Common myeloid progenitor, CD34-positive (primary cell): ENCODE measurements at regions not wholly inside any gene's neighbourhood (a gene's known extent, or its start where the extent isn't known, plus 50 kb on each side); places are given as distances from the start of the nearest gene placed in this dataset.

ENCODE experiments used
- CTCF ChIA-PET: fragments of 350-600 bp; sonication (Branson Sonifier 250); formaldehyde crosslinking; loops from one replicate; lab custom pipeline; 2021; ENCODE audit warnings: antibody characterized with exemption; lab: Charles Lee
- POLR2A ChIA-PET: fragments of 350-600 bp; sonication (Branson Sonifier 250); formaldehyde crosslinking; loops from one replicate; lab custom pipeline; 2021; ENCODE audit warnings: antibody characterized with exemption; lab: Charles Lee
- DNase-seq, 3 donors: peaks; one replicate each; pipeline versions ENCODE4 v3.0.0 to v3.0.0-alpha.2; 2013
- H3K27ac ChIP-seq, 2 experiments: 1 replicate in 1 of 2; 2 replicates in 1 of 2; pipeline ENCODE4 v1.7.0; 2013; ENCODE audit warnings: inconsistent platforms in 2 of 2, low read length in 2 of 2, mild to moderate bottlenecking in 2 of 2, low read depth in 1 of 2, moderate library complexity in 1 of 2; ENCODE audit not compliant: severe bottlenecking in 2 of 2, insufficient read depth in 1 of 2, poor library complexity in 1 of 2
- H3K27me3 ChIP-seq, 5 experiments: replicated peaks in 2 of 5; 1 replicate in 3 of 5; 2 replicates in 2 of 5; pipeline versions ENCODE4 v1.6.1 to v1.7.0; 2013; ENCODE audit warnings: low read length in 4 of 5, mild to moderate bottlenecking in 2 of 5, moderate library complexity in 2 of 5, inconsistent platforms in 1 of 5; ENCODE audit not compliant: insufficient read depth in 5 of 5, control insufficient read depth in 4 of 5
- H3K36me3 ChIP-seq, 4 experiments: 1 replicate in 2 of 4; 2 replicates in 2 of 4; pipeline versions ENCODE4 v1.6.1 to v1.7.0; 2013; ENCODE audit warnings: low read length in 3 of 4, control low read depth in 1 of 4, mild to moderate bottlenecking in 1 of 4; ENCODE audit not compliant: control insufficient read depth in 4 of 4, insufficient read depth in 4 of 4
- H3K4me1 ChIP-seq, 4 experiments: 1 replicate in 3 of 4; 2 replicates in 1 of 4; pipeline versions ENCODE4 v1.6.1 to v1.7.1; 2013; ENCODE audit warnings: low read length in 3 of 4, mild to moderate bottlenecking in 3 of 4, control low read depth in 1 of 4, inconsistent platforms in 1 of 4, moderate library complexity in 1 of 4; ENCODE audit not compliant: control insufficient read depth in 4 of 4, insufficient read depth in 4 of 4; ENCODE audit errors: control extremely low read depth in 1 of 4
- H3K4me3 ChIP-seq, 7 experiments: 1 replicate in 4 of 7; 2 replicates in 3 of 7; pipeline versions ENCODE4 v1.5.1 to v1.7.0; 2013; ENCODE audit warnings: mild to moderate bottlenecking in 7 of 7, low read length in 6 of 7, moderate library complexity in 6 of 7, inconsistent platforms in 2 of 7, low read depth in 2 of 7, control low read depth in 1 of 7; ENCODE audit not compliant: insufficient read depth in 4 of 7, control insufficient read depth in 1 of 7; ENCODE audit errors: extremely low read depth in 1 of 7
- H3K9me3 ChIP-seq, 5 experiments: 1 replicate in 4 of 5; 2 replicates in 1 of 5; pipeline versions ENCODE4 v1.6.1 to v1.7.1; 2013; ENCODE audit warnings: low read length in 4 of 5, mild to moderate bottlenecking in 2 of 5, inconsistent platforms in 1 of 5, low read depth in 1 of 5, moderate library complexity in 1 of 5; ENCODE audit not compliant: control insufficient read depth in 4 of 5, insufficient read depth in 2 of 5; ENCODE audit errors: control extremely low read depth in 1 of 5
- WGBS: methylation state at CpG from one replicate; pipeline ENCODE4 v1.1.5; 2013; ENCODE audit not compliant: insufficient coverage; 5-methylcytosine and 5-hydroxymethylcytosine counted together

DNA sequence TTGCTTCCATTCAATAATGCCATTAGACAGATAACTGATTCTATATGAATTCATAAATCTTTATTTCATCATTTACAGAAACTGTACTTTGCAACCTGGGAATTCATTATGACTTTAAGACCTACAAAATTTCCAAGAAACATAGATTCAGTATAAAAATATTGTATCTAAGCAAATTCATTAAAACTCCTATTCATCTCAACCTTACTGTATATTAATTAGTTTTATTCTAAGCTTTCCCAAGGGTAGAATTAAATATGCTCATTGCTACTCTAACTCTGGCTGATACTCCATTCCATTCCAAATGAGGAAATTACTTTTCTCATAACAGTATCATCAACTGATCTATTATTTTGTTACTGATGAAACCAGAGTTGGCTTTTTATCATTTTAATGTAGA lies 473.0 kb upstream of the LRRTM4 start:
- H3K4me3 ChIP-seq, result no peak overlapping the region
- no peak overlapping the region for H3K27ac ChIP-seq
- ChIA-PET POLR2A (no interaction called here), CTCF (no interaction called here)
- DNase-seq, result no peak
- H3K36me3 ChIP-seq, result no peaks in the 10 kb centered on the region
- H3K4me1 ChIP-seq, result no peaks in the 10 kb centered on the region
- H3K9me3 ChIP-seq, result no peaks in the 10 kb centered on the region
- H3K27me3 ChIP-seq, result no peaks in the 10 kb centered on the region

DNA sequence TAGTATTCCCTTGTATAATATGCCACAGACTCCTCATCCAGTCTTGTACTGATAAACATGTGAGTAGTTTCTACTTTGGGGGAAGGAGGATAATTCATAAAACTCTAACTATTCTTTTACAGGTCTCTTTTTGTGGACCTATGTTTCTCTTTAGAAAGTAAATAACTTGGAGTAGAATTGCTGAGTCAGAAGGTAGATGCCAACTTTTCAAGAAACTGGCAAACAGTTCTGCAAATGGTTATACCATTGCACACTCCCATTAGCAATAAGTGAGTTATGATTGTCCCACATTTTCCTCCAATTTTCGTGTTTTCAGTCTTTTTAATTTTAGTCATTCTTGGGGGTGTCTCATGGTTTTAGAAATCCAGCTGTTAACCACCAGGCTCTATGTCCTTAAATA lies 477.2 kb upstream of the LRRTM4 start:
- no peaks in the 10 kb centered on the region for H3K27me3 ChIP-seq
- no peaks in the 10 kb centered on the region for H3K36me3 ChIP-seq
- no peaks in the 10 kb centered on the region for H3K4me1 ChIP-seq
- WGBS, result no CpG with 5 or more reads among the region's 1 CpG
- H3K4me3 ChIP-seq, result no peak overlapping the region
- H3K27ac ChIP-seq, result no peak overlapping the region
- ChIA-PET POLR2A (no interaction called here), CTCF (no interaction called here)
- DNase-seq, result no peak
- H3K9me3 ChIP-seq, result no peaks in the 10 kb centered on the region

DNA sequence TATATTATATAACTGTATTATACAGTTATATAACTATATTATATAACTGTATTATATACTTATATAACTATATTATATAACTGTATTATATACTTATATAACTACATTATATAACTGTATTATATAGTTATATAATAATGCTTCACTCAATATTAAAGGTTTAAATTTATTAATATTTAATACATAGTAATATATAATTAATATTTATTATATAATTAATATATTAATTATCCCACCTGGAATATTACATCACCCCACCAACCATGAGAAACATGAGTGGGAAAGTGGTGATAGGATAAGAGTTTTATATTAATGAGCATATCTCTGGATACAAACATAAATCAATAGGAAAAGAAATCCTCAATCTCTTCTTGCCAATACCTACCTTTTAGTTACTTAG lies 487.1 kb upstream of the LRRTM4 start:
- no peaks in the 10 kb centered on the region for H3K27me3 ChIP-seq
- H3K9me3 ChIP-seq, result no peaks in the 10 kb centered on the region
- H3K27ac ChIP-seq, result no peak overlapping the region
- no peaks in the 10 kb centered on the region for H3K4me1 ChIP-seq
- POLR2A ChIA-PET, result no interaction called here
- no peak overlapping the region for H3K4me3 ChIP-seq
- DNase-seq, result no peak
- no peaks in the 10 kb centered on the region for H3K36me3 ChIP-seq
- CTCF ChIA-PET, result no interaction called here

DNA sequence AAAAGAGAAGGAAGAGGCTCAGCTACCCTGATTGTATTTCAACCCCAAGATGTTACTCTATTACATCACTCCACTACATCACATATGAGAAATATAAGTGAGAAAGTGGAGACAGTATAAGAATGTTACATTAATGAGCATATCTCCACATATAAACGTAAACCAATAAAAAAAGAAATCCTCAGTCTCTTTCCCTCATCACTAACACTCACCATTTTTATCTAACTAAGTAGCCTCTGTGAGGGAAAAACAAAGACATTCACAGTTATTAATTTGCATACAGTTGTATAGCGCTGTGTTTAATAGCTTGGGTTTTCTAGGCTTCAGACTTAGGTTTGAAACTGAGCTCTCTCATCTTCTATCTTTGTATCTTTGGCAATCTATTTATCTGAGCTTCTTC lies 489.1 kb upstream of the LRRTM4 start:
- no CpG with 5 or more reads among the region's 2 CpGs for WGBS
- POLR2A ChIA-PET, result no interaction called here
- H3K4me3 ChIP-seq, result no peak overlapping the region

DNA sequence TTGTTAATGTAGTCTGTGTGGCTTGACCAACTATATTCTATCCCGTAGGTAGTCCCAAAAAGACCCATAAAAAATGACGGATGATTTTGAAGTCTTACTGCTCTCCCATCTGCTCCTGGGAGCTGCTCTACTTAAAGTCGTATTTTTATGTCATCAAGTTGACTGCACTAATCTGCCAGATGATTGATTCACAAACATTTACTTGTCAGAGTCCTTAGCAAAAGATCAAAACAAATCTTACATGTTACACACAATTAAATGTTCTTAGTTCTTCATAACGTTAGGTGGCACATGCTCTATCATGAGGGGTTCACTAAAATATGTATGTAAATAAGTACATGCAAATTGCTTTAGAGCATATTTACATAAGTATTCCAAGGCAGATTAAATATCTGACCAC lies 498.3 kb upstream of the LRRTM4 start:
- POLR2A ChIA-PET, result no interaction called here
- H3K27me3 ChIP-seq, result no peaks in the 10 kb centered on the region
- no peaks in the 10 kb centered on the region for H3K36me3 ChIP-seq
- no peaks in the 10 kb centered on the region for H3K9me3 ChIP-seq
- H3K4me1 ChIP-seq, result no peaks in the 10 kb centered on the region
- WGBS, result 88% methylated on average over 3 of the region's 4 CpGs
- H3K4me3 ChIP-seq, result no peak overlapping the region
- CTCF ChIA-PET, result no interaction called here
- no peak overlapping the region for H3K27ac ChIP-seq
- DNase-seq, result no peak

More for the DNA sequence above, 489.1 kb upstream of the LRRTM4 start:
- DNase-seq, result no peak
- Histone ChIP-seq H3K9me3 (no peaks in the 10 kb centered on the region), H3K27ac (no peak overlapping the region), H3K4me1 (no peaks in the 10 kb centered on the region), H3K36me3 (no peaks in the 10 kb centered on the region), H3K27me3 (no peaks in the 10 kb centered on the region)
- CTCF ChIA-PET, result no interaction called here

DNA sequence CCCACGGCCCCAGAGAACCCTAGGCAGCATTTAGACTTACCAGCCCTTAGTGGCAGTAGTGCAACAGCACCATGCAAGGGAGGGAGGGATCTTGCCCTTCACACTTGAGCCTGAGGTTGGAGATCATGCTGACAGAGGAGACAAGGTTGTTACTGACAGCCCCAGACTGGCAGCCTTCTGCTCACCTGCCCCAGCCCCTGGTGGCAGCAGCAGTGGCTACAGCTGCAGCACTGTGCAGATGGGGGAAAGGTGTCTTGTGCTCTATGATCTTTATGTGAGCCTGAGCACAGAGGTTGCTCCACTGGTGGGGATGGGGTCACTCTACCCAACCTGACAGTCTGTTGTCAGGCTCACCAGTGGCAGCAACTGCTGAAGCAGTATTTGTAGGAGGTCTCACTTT lies 501.2 kb upstream of the LRRTM4 start:
- Histone ChIP-seq H3K4me3 (no peak overlapping the region), H3K4me1 (no peaks in the 10 kb centered on the region), H3K9me3 (no peaks in the 10 kb centered on the region), H3K27me3 (no peaks in the 10 kb centered on the region), H3K36me3 (no peaks in the 10 kb centered on the region), H3K27ac (no peak overlapping the region)
- DNase-seq, result no peak
- WGBS, result 86% methylated on average over 1 of the region's 1 CpG
- ChIA-PET POLR2A (no interaction called here), CTCF (no interaction called here)

DNA sequence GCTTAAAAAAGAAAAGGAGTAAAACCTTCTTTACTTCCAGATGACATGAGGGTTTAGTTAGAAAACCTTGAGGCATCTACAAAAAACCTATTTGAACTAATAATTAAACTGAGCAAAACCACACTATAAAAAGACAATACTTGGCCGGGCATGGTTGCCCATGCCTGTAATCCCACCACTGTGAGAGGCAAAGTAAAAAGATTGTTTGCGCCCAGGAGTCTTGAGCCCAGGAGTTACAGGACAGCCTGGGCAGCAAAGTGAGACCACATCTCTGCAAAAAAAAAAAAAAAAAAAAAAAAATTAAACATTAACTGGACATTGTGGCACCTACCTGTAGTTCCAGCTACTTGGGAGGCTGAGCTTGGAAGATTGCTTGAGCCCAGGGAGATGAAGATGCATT lies 502.8 kb upstream of the LRRTM4 start:
- no peaks in the 10 kb centered on the region for H3K36me3 ChIP-seq
- no peak overlapping the region for H3K4me3 ChIP-seq
- H3K4me1 ChIP-seq, result no peaks in the 10 kb centered on the region
- no peaks in the 10 kb centered on the region for H3K27me3 ChIP-seq
- peaks cover 0 to 7% (median 6%) of the 10 kb centered on the region in 5 experiments for H3K9me3 ChIP-seq
- no CpG with 5 or more reads among the region's 2 CpGs for WGBS
- no peak overlapping the region for H3K27ac ChIP-seq
- POLR2A ChIA-PET, result no interaction called here
- CTCF ChIA-PET, result no interaction called here
- no peak for DNase-seq
